Fibroblast of the aortic adventitia (primary cell): ENCODE measurements at regions not wholly inside any gene's neighbourhood (a gene's known extent, or its start where the extent isn't known, plus 50 kb on each side); places are given as distances from the start of the nearest gene placed in this dataset.

ENCODE experiments used
- DNase-seq: peaks from one replicate; pipeline ENCODE4 v3.0.0-alpha.2; 2010; ENCODE audit warnings: low read depth
- H3K4me3 ChIP-seq: 2 replicates; pipeline ENCODE4 v1.5.1; 2011; ENCODE audit warnings: low read depth, mild to moderate bottlenecking, control low read depth, low read length, moderate library complexity
- TF ChIP-seq, protein P1 (sequence below): IDR thresholded peaks from 2 replicates; pipeline ENCODE4 v1.5.1; 2011; ENCODE audit warnings: mild to moderate bottlenecking, low read length, control low read depth, inconsistent platforms; ENCODE audit not compliant: insufficient read depth

DNA sequence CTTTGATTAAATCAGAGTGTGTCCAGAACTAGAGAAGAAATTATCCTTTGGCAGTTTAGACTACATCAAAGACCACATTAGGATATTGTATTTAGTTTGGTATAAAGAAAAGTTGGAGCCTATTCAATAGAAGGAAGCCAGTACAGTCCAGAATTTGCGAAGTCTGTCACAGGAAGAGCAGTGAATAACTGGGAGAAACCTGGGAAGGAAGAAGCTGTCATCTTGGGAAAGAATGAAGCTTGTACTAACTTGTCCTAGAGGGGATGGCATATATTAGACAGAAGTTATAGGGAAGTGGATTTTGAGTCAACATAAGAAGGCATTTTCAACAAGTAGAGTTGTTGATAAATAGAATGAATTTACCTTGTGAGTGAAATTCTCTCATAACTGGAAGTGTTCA lies 386.7 kb downstream of the LRIG3 start:
- no peak overlapping the region for H3K4me3 ChIP-seq
- no peak for DNase-seq
- TF ChIP-seq, protein P1, sequence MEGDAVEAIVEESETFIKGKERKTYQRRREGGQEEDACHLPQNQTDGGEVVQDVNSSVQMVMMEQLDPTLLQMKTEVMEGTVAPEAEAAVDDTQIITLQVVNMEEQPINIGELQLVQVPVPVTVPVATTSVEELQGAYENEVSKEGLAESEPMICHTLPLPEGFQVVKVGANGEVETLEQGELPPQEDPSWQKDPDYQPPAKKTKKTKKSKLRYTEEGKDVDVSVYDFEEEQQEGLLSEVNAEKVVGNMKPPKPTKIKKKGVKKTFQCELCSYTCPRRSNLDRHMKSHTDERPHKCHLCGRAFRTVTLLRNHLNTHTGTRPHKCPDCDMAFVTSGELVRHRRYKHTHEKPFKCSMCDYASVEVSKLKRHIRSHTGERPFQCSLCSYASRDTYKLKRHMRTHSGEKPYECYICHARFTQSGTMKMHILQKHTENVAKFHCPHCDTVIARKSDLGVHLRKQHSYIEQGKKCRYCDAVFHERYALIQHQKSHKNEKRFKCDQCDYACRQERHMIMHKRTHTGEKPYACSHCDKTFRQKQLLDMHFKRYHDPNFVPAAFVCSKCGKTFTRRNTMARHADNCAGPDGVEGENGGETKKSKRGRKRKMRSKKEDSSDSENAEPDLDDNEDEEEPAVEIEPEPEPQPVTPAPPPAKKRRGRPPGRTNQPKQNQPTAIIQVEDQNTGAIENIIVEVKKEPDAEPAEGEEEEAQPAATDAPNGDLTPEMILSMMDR: no peak

DNA sequence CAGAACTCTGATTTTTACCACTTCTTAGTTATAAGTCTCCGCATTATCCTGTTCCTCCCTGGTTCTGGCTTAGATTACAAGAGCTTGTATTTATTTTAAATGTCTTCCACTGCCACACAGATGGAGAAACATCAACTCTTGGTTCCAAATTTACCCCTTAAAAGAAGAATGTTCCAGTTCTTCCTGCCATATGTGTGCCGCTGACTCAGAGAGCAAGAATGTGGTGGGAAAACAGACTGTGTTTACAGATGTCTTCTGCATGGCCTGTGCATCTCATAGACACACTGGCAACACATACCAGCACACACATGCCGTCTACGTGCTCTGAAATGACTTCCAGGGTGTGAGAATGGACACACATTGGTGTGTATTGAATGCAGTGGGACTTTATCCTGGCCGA lies 383.0 kb downstream of the LRIG3 start:
- peak; percentile 57 for DNase-seq
- H3K4me3 ChIP-seq: no peak overlapping the region
- TF ChIP-seq, protein P1: no peak

DNA sequence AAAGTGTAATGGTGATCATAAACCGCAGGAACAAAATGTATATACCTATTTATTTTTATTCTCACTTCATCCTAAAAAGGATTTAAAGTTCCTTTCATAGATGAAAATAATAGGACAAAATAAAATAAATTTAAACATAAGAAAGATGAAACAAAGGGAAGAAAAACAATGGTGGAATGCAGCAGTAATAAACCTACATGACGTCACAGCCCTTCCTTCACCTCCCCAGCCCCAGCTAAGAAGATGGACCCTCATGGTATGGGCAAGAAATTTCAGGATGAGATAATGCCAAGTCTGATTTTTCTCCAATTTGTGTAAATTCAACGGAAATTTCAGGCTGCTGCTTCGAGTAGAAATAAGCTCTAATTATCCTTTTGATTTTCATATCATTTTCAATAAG lies 381.0 kb downstream of the LRIG3 start:
- TF ChIP-seq, protein P1: no peak
- no peak for DNase-seq
- no peak overlapping the region for H3K4me3 ChIP-seq

DNA sequence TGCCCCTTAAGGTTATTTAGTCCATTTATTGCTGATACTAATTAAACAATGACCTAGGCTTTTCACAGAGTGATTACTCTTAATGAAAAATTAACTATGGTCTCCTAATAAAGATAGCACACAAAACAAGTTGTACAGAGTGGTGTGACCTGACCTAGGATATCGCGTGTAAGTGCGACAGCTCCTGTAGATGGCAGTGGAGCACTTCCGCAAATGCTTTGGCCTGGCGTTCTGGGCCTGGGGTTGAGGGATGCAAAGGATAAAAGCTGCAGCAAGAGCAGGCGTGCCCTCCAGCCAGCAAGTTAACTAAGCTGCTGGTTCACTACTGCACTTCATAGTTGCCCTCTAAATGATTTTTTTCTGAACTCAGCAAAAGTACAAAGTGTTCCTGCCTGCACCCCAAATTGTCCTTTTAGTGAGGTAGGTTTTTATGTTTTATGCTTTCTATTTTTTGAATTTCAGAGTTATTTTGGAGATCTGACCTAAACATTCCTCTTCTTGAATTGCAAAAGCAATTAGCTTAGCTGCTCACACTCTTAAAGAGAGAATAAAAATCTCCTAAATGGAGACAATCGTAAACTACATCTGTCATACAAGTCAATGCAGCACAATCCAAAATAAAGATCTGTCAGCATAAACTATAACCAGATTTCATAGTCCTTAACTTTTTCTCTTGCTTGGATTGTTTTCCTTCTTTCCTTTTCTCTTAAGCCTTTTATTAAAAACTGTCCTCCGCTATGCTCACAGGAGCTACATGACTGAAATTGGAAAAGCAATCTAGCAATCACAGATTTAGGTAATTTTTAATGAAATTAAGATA lies 379.6 kb downstream of the LRIG3 start:
- TF ChIP-seq, protein P1: peak; percentile 91
- no peak overlapping the region for H3K4me3 ChIP-seq
- peak; percentile 92 for DNase-seq

DNA sequence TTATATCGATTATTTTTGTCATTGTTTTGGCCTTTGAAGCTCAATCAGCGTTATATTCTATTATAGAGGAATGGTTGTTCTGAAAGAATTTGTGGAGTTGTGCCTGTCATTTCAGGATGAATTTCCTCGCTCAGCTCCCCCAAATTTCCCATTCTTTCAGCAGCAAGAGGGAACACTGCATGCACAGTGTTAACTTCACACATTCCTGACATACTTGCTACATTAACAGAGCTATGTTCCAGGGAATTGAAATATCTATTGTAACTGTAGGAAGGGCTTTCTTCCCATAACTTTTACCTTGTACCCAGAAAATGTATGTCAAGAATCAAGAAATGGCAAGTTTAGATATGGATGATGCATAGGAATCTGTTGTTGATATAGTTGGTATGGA lies 379.0 kb downstream of the LRIG3 start:
- H3K4me3 ChIP-seq: no peak overlapping the region
- peak; percentile 32 for DNase-seq
- TF ChIP-seq, protein P1: no peak

DNA sequence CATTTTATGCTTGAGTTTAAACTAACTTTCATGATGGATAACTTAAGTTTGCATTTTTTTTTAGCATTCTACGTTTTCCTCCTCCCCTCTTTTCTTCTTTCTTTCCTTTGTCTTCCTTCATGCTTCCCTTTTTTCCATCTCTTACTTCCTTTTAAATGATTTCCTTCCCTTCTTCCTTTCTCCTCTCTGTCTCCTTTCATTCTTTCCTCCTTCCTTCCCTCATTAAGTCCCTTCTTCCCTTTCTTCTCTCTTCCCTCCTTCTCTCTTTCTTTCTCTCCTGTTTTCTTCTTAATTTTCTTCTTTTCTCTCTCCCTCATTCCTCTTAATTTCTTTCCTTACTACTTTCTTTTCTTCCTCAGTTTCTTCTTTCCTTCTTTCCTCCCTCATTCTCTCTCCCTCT lies 376.0 kb downstream of the LRIG3 start:
- no peak overlapping the region for H3K4me3 ChIP-seq
- no peak for DNase-seq
- TF ChIP-seq, protein P1: no peak

DNA sequence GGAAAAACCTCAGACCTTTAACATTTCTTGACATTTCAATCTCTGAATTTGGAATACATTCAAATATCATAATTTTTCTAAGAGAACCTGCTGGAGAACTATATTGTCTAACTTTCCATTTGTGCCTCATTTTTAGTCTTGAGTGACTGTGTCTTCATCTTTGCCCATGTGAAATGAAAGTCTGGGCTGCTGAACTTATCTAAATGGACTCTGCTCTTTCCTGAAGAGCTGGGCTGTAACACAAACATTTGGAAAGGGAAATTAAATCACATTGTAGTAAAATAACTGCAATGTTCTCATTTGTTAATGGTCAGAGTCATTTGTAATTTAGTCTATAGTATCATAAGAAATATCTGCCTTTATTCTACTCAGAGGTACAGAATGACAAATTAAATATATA lies 373.1 kb downstream of the LRIG3 start:
- TF ChIP-seq, protein P1: no peak
- no peak for DNase-seq
- H3K4me3 ChIP-seq: no peak overlapping the region
